ENCODE measurements at regions not wholly inside any gene's neighbourhood (a gene's known extent, or its start where the extent isn't known, plus 50 kb on each side); places are given as distances from the start of the nearest gene placed in this dataset.

- no peak for DNase-seq (ENCODE audit: low read depth)
Measured at GRCh38 chr11:128301756-128302155, 285.6 kb downstream of the ETS1 start.

- no peak for DNase-seq (ENCODE audit: low read depth)
Measured at GRCh38 chr11:128300785-128301184, 286.6 kb downstream of the ETS1 start.

GRCh38 chr11:128299132-128299726, 288.1 kb downstream of the ETS1 start:
- DNase-seq (ENCODE audit: low read depth): no peak

- no peak for DNase-seq (ENCODE audit: low read depth)
Measured at GRCh38 chr11:128298271-128298670, 289.1 kb downstream of the ETS1 start.

GRCh38 chr11:128297805-128298204, 289.6 kb downstream of the ETS1 start:
- DNase-seq (ENCODE audit: low read depth): no peak

GRCh38 chr11:128297091-128297651, 290.2 kb downstream of the ETS1 start:
- no peak for DNase-seq (ENCODE audit: low read depth)

- no peak for DNase-seq (ENCODE audit: low read depth)
Measured at GRCh38 chr11:128294671-128295050, 292.7 kb downstream of the ETS1 start.

GRCh38 chr11:128294001-128294670, 293.2 kb downstream of the ETS1 start:
- DNase-seq (ENCODE audit: low read depth): no peak

GRCh38 chr11:128291835-128292234, 295.5 kb downstream of the ETS1 start:
- no peak for DNase-seq (ENCODE audit: low read depth)

GRCh38 chr11:128291007-128291406, 296.4 kb downstream of the ETS1 start:
- DNase-seq (ENCODE audit: low read depth): no peak

- peak; percentile 66 for DNase-seq (ENCODE audit: low read depth)
Measured at GRCh38 chr11:128290106-128290840, 297.1 kb downstream of the ETS1 start.

GRCh38 chr11:128289048-128289447, 298.3 kb downstream of the ETS1 start:
- no peak for DNase-seq (ENCODE audit: low read depth)

GRCh38 chr11:128288368-128288767, 299.0 kb downstream of the ETS1 start:
- no peak for DNase-seq (ENCODE audit: low read depth)

GRCh38 chr11:128285321-128285720, 302.0 kb downstream of the ETS1 start:
- no peak for DNase-seq (ENCODE audit: low read depth)

- DNase-seq (ENCODE audit: low read depth): no peak
Measured at GRCh38 chr11:128284634-128285033, 302.7 kb downstream of the ETS1 start.

- DNase-seq (ENCODE audit: low read depth): no peak
Measured at GRCh38 chr11:128283451-128283850, 303.9 kb downstream of the ETS1 start.

- no peak for DNase-seq (ENCODE audit: low read depth)
Measured at GRCh38 chr11:128282053-128282452, 305.3 kb downstream of the ETS1 start.

- peak; percentile 70 for DNase-seq (ENCODE audit: low read depth)
Measured at GRCh38 chr11:128279866-128280265, 307.5 kb downstream of the ETS1 start.

GRCh38 chr11:128273736-128274135, 313.6 kb downstream of the ETS1 start:
- no peak for DNase-seq (ENCODE audit: low read depth)

GRCh38 chr11:128271401-128271800, 316.0 kb downstream of the ETS1 start:
- no peak for DNase-seq (ENCODE audit: low read depth)

- no peak for DNase-seq (ENCODE audit: low read depth)
Measured at GRCh38 chr11:128269466-128269865, 317.9 kb downstream of the ETS1 start.

- no peak for DNase-seq (ENCODE audit: low read depth)
Measured at GRCh38 chr11:128266893-128267292, 320.5 kb downstream of the ETS1 start.

Measured in HS-5 (cell line).